Prostate gland (tissue), 2 donors: ENCODE measurements at regions not wholly inside any gene's neighbourhood (a gene's known extent, or its start where the extent isn't known, plus 50 kb on each side); places are given as distances from the start of the nearest gene placed in this dataset.

Experiments used
- DNase-seq: peaks from one replicate; pipeline ENCODE4 v3.0.0-alpha.2; 2019; ENCODE audit warnings: low spot score
- H3K27ac ChIP-seq, 2 donors: fragments of 200-600 bp; sonication (generic); 2 replicates each; pipeline ENCODE4 v1.5.1; 2017 to 2019
- H3K27me3 ChIP-seq: fragments of 200-600 bp; sonication (generic); replicated peaks from 2 replicates; pipeline ENCODE4 v1.5.1; 2019; ENCODE audit not compliant: insufficient read depth
- H3K36me3 ChIP-seq, 2 donors: fragments of 200-600 bp; sonication (generic); 1 replicate in 1 of 2; 2 replicates in 1 of 2; pipeline versions ENCODE4 v1.5.1 to v1.8.1; 2017 to 2019
- H3K4me1 ChIP-seq: fragments of 200-600 bp; sonication (generic); replicated peaks from 2 replicates; pipeline ENCODE4 v1.5.1; 2019
- H3K4me3 ChIP-seq, 2 donors: fragments of 200-600 bp; sonication (generic); 2 replicates each; pipeline ENCODE4 v1.5.1; 2017 to 2019
- H3K9me3 ChIP-seq: fragments of 200-600 bp; sonication (generic); 2 replicates; pipeline ENCODE4 v1.5.1; 2017
- POLR2A ChIP-seq: fragments of 450-650 bp; IDR thresholded peaks from one replicate; pipeline ENCODE4 v1.6.1; 2016; ENCODE audit warnings: antibody characterized with exemption, mild to moderate bottlenecking
- POLR2AphosphoS5 ChIP-seq: sonication (generic); formaldehyde crosslinking; IDR thresholded peaks from one replicate; pipeline ENCODE4 v1.6.1; 2017; ENCODE audit warnings: antibody characterized with exemption
- WGBS: methylation state at CpG from one replicate; pipeline ENCODE4 v1.1.5; 2018; 5-methylcytosine and 5-hydroxymethylcytosine counted together
- intact Hi-C: fragments of 100-400 bp; cut with DNase I; formaldehyde crosslinking; loops from one replicate; pipeline ENCODE4 v1.14.2; 2022
- TF ChIP-seq, protein P1 (sequence below), 4 experiments: fragments of 200-600 bp in 2 of 4; fragments of 450-650 bp in 2 of 4; sonication (generic) in 2 of 4; IDR thresholded peaks; 1 replicate in 3 of 4; 2 replicates in 1 of 4; pipeline ENCODE4 v1.5.1; 2016 to 2019; ENCODE audit warnings: antibody characterized with exemption in 4 of 4, mild to moderate bottlenecking in 2 of 4, moderate library complexity in 2 of 4

DNA sequence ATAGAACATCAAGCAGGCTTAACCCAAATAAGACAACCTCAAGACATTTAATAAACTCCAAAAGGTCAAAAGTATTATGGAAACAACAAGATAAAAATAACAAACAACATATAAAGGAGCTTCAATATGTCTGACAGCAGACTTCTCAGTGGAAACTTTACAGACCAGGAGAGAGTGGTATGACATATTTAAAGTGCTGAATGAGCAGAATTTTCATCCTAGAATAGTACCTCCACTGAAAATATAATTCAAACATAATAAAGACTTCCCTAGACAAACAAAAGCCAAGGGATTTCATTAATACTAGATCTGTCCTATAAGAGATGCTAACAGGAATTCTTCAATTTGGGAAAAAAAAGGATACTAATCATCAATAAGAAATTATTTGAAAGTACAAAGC lies 1005.0 kb downstream of the TMTC2 start:
- H3K27me3 ChIP-seq: no peaks in the 10 kb centered on the region
- TF ChIP-seq POLR2AphosphoS5 (no peak), POLR2A (no peak)
- TF ChIP-seq, protein P1, sequence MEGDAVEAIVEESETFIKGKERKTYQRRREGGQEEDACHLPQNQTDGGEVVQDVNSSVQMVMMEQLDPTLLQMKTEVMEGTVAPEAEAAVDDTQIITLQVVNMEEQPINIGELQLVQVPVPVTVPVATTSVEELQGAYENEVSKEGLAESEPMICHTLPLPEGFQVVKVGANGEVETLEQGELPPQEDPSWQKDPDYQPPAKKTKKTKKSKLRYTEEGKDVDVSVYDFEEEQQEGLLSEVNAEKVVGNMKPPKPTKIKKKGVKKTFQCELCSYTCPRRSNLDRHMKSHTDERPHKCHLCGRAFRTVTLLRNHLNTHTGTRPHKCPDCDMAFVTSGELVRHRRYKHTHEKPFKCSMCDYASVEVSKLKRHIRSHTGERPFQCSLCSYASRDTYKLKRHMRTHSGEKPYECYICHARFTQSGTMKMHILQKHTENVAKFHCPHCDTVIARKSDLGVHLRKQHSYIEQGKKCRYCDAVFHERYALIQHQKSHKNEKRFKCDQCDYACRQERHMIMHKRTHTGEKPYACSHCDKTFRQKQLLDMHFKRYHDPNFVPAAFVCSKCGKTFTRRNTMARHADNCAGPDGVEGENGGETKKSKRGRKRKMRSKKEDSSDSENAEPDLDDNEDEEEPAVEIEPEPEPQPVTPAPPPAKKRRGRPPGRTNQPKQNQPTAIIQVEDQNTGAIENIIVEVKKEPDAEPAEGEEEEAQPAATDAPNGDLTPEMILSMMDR (IDR thresholded peaks at IDR 0.05): no peak
- no peak overlapping the region for H3K4me3 ChIP-seq
- H3K4me1 ChIP-seq: no peaks in the 10 kb centered on the region
- H3K27ac ChIP-seq: no peak overlapping the region
- DNase-seq: no peak
- intact Hi-C loops: no loop called here
- H3K9me3 ChIP-seq: no peaks in the 10 kb centered on the region
- H3K36me3 ChIP-seq: no peaks in the 10 kb centered on the region

GRCh38 chr12:83690465-83690864 lies 1003.8 kb downstream of the TMTC2 start:
- no peak for DNase-seq
- intact Hi-C loops: no loop called here
- Histone ChIP-seq H3K9me3 (no peaks in the 10 kb centered on the region), H3K4me1 (no peaks in the 10 kb centered on the region), H3K36me3 (no peaks in the 10 kb centered on the region), H3K4me3 (no peak overlapping the region), H3K27me3 (no peaks in the 10 kb centered on the region), H3K27ac (no peak overlapping the region)
- TF ChIP-seq POLR2AphosphoS5 (no peak), POLR2A (no peak)
- TF ChIP-seq, protein P1 (IDR thresholded peaks at IDR 0.05): no peak
- WGBS: 90% methylated on average over 1 of the region's 1 CpG

- WGBS: 96% methylated on average over 2 of the region's 2 CpGs
- TF ChIP-seq, protein P1 (IDR thresholded peaks at IDR 0.05): no peak
- TF ChIP-seq POLR2A (no peak), POLR2AphosphoS5 (no peak)
- intact Hi-C loops: no loop called here
- no peaks in the 10 kb centered on the region for H3K4me1 ChIP-seq
- no peak overlapping the region for H3K27ac ChIP-seq
- no peaks in the 10 kb centered on the region for H3K9me3 ChIP-seq
- DNase-seq: no peak
- no peak overlapping the region for H3K4me3 ChIP-seq
- no peaks in the 10 kb centered on the region for H3K27me3 ChIP-seq
- H3K36me3 ChIP-seq: no peaks in the 10 kb centered on the region
These were observed 1002.6 kb downstream of the TMTC2 start for GRCh38 chr12:83689333-83689732.

- WGBS: 95% methylated on average over 5 of the region's 5 CpGs
- H3K27ac ChIP-seq: no peak overlapping the region
- TF ChIP-seq POLR2A: no peak
- no peak for TF ChIP-seq POLR2AphosphoS5
- TF ChIP-seq, protein P1 (IDR thresholded peaks at IDR 0.05): no peak
- no peaks in the 10 kb centered on the region for H3K9me3 ChIP-seq
- H3K4me3 ChIP-seq: no peak overlapping the region
- no peaks in the 10 kb centered on the region for H3K4me1 ChIP-seq
- H3K27me3 ChIP-seq: no peaks in the 10 kb centered on the region
- no peak for DNase-seq
- no peaks in the 10 kb centered on the region for H3K36me3 ChIP-seq
- intact Hi-C loops: no loop called here
These were observed 990.1 kb downstream of the TMTC2 start for GRCh38 chr12:83676781-83677295.

DNA sequence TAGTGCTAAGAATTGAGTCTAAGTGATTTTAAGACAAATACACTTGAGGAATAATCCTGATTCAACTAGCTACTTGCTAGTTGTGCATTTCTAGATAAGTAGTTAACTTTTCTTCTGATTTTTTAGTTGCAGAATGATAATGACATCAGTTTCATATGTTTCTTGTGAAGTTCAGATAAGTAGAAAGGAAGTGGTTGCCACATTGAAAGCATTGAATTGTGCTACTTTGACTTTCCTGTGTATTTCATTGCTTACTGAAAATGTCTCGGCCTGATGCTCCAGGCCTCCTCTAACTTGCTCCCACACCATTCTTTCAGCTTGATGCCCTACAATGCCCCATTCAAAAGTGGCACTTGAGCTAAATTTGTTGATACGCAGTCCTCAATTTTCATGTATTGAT lies 980.0 kb downstream of the TMTC2 start:
- no peaks in the 10 kb centered on the region for H3K36me3 ChIP-seq
- no peak overlapping the region for H3K27ac ChIP-seq
- intact Hi-C loops: no loop called here
- DNase-seq: no peak
- TF ChIP-seq POLR2AphosphoS5 (no peak), POLR2A (no peak)
- TF ChIP-seq, protein P1 (IDR thresholded peaks at IDR 0.05): no peak
- H3K9me3 ChIP-seq: no peaks in the 10 kb centered on the region
- no peaks in the 10 kb centered on the region for H3K27me3 ChIP-seq
- no peak overlapping the region for H3K4me3 ChIP-seq
- WGBS: 34% methylated on average over 2 of the region's 2 CpGs
- no peaks in the 10 kb centered on the region for H3K4me1 ChIP-seq
